Nucleus accumbens (tissue), 56 donors: ENCODE measurements at regions not wholly inside any gene's neighbourhood (a gene's known extent, or its start where the extent isn't known, plus 50 kb on each side); places are given as distances from the start of the nearest gene placed in this dataset.

Source experiments
- DNase-seq, 56 donors: peaks; one replicate each; lab custom pipeline; 2025; lab: John Stamatoyannopoulos, UW

DNA sequence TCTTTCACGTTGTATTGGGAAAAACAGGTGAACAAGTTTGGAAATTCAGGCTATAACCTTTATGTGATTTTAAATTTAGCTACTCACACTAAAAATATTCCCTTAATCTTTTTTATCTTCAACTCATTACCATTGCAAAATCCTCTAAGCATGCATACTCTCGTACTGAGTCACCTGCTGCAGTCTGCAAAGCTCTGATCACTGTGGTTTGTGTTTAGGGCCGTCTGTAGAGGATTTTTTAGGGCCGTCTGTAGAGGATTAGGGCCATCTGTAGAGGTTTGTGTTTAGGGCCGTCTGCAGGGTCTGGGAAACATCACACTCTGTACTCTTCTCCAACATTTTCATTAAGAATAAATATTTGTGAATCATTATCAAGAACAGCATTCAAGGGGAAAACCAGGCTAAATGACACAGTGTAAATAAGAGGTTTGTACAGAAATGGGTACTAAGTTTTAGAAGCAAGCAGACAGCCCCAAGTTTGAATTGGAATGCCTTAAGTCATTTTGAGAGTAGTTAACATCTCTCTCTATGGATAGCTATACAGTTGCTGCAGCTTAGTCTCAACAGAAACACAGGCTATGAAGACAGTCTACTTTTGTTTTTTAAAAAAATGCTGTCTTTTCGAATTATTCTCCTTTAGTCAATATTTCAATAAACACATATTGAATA, 155.0 kb upstream of the TSLP start:
- DNase-seq: peak in 4 of 56 donors; percentile 1 to 10 (median 5)

DNA sequence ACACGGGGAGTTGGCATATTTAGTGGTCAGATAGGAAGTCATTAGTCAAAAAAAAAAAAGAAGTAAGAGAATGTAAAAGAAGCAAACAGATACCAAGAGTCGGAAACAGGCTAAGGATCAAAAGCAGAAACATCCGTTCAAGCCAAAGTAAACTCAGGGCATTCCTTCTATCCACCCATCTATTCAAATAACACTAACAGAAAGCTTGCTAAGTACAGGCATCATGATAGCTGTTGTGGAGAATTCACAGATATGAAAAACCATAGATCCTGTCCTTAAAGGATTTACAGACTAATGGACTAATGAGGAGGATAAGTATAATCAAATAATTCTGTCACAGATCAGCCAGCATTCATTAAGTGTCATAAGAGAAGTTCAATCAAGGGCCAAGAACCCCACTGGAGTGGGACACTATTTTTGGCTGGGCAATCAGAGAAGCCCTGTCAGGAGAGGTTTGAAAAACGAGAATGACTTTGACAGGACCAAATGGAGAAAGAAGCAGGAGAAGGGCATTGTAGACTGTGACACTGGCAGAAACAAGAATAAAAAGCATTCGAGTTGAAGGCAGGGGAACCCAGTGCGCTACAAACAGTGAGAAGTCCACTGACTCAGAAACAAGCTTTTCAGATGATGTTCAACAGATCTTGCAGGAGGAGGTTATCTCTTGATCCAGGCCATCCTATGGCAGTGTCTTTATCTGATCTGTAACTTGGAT, 154.2 kb upstream of the TSLP start:
- DNase-seq: no peak

DNA sequence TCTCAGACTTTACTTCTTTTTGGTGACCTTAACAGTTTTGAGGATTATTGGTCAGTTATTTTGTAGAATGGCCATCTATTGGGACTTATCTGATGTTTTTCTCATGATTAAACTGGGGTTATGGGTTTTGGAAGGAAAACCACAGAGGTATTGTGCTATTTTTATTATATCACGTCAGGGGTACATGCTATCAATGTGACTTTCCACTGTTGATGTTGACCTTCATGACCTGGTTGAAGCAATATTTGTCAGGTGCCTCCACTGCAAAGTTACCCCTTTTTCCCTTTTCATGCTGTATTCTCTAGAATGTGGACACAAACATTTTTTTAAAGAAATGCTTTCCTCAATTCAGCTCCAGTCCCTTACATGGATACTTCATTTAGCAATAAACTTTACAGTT, 152.8 kb upstream of the TSLP start:
- no peak for DNase-seq

DNA sequence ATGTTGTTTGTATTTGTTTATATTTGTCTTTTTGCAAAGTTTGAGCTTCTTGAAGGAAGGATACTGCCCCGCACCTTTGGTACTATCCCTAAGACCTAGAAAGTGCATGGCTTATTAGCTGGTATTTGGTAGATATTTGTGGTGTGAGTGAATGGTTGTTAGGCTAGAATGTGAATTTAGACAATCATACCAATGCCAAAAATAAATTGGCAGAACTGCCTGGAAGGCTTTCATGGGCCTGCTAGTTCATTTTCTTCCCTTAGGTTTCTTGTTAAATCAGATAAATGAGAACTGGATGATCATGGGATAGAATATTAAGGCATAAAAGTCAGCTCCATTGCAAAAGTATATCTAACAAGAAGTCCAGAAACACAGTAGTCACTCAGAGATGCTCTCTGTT, 147.5 kb upstream of the TSLP start:
- no peak for DNase-seq

DNA sequence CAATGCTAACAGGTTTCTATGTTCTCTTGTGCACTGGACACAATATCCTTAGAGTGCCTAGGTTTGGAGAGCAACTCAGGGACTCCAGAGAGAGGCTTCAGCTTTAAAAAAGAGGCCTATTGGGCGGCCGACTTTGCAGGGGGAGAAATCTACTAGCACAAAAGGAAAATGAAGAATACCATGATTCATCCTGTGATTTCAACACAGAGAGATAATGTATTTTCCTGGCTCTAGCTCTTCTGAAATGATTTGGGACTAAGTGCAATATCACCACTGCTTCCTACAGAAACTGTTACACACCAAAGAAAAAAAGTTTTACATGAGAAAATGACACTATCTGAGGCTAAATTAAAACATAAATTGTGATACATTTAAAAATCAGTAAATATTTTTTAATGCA, 146.1 kb upstream of the TSLP start:
- DNase-seq: no peak

DNA sequence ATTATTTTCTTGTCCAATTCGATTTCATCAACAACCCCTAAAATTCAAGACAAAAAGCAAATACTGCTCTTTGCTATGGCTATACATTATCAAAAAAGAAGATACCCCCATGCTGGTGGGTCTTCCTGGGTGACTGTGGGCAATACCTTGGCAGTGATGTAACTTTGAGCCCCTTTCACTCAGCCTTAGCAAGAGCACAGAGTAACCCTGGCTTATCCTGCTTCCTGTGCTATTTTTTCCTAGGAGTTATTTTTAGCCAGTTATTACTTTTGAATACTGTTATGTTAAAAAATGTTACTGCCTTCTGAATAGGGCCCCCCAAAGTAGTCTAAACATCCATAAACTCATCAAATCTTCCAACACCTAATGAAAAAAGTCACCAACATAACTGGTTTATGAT, 145.6 kb upstream of the TSLP start:
- no peak for DNase-seq

DNA sequence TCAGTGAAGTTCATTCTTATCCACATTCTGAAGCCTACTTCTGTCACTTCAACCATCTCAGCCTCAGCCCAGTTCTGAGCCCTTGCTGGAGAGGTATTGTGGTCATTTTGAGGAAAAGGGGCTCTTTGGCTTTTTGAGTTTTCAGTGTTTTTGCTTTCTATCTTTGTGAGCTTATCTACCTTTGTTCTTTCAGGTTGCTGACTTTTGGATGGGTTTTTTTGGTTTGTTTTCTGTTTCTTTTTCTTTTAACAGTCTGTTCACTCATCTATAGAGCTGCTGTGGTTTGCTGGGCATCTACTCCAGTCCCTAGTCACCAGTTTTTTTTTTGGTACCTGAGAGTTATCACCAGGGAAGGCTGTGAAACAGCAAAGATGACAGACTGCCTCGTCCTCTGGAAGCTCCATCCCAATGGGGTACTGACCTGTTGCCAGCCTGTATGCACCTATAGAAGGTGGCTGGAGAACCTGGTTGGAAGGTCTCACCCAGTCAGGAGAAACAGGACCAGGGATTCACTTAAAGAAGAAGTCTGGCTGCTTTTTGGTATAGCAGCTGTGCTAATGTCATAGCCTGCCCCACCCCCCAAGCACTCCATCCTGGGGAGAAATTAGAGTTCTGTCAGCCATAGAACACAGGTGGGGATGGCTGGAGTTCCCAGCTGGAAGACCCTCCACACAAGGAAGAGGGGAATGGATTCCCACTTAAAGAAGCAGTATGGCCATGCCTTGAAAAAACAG, 138.6 kb upstream of the TSLP start:
- no peak for DNase-seq

DNA sequence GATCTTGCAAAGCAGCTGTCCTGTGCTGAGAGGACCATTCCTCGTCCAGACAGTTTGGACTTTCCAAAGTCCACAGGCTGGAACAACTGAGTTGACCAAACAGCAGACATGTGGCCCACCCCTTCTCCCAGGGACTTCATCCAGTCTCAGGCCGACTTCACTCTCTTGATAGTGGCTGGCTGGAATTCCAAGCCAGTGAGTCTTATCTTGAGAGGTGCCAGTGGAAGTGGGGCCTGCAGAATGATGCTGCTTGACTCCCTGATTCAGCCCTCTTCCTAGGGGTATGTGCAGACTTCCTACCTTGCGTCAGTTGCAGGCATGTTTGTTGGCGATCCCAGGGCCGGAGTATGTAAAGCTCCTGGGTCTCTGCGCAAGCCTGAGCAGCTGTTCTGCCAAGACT, 131.4 kb upstream of the TSLP start:
- DNase-seq: no peak

DNA sequence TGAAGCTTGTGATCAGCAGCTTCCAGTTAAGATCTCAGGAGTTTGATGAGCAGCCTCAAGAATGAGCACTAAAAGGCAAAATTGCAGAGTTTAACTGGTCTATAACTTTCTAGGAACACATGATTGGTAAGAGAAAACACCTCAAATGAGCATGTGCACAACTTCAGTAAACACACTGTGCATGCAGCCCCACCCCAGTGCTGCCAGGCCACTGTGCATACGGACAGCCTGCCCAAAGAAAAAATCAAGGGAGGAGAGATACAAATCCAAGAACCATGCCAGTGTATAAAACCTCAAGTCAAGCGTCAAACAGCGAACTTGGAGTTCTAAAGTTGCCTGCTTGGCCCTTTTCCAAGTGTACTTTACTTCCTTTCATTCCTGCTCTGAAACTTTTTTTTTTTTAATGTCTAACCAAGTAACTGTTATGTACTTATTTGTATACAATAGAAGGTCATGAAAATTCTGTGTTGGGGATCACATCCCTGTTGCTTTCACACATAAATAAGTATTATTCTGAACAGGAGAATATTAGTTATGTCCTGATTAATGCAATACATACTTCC, 125.6 kb upstream of the TSLP start:
- DNase-seq: no peak

DNA sequence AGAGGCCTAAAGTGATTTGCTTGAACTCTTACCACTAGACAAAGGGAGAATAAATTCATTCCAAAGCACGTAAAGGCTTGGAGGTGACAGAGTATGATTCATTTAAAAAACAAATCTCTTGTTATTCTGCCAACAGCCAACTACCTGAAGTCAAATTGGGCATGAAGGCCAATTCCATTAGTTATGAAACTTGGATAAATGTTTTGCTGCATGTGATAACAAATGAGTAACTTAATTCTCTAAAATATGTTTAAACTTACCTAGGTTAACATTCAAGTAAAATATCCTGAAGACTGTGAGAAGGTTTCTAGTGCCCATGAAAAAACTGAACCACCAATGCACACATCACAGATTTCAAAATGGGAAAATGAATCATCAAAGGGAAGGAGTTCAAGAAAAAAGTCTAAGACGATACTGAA, 120.1 kb upstream of the TSLP start:
- DNase-seq: no peak

DNA sequence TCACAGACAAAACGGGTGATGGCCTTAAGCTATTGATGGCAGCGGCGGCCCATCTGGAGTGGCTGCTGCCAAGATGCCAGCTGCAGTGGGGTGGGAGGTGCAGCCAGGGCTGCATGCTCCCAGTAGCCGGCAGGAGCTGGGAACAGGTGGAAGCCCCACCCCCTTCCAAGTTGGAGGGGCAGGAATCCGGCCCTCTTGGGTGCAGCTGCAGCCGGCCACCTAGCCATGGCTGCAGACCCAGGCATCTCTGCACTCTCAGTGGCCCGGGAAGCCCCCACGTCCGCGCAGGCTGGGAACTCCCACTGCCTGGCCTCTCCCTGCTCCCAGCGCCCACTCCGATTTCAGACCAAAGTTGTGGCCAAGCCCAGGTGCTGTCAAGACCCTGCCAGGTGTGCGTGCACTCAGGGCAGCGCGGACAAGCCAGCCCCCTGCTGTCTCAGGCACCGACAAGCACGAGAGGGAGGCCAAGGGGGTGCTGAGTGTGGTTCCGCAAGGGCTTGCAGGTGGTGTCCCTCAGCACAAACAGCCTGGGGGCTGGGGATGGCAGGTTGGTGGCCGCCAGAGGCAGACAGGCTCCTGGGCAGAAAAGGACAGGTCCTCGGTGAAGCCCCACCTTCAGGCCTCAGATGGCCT, 115.1 kb upstream of the TSLP start:
- no peak for DNase-seq

DNA sequence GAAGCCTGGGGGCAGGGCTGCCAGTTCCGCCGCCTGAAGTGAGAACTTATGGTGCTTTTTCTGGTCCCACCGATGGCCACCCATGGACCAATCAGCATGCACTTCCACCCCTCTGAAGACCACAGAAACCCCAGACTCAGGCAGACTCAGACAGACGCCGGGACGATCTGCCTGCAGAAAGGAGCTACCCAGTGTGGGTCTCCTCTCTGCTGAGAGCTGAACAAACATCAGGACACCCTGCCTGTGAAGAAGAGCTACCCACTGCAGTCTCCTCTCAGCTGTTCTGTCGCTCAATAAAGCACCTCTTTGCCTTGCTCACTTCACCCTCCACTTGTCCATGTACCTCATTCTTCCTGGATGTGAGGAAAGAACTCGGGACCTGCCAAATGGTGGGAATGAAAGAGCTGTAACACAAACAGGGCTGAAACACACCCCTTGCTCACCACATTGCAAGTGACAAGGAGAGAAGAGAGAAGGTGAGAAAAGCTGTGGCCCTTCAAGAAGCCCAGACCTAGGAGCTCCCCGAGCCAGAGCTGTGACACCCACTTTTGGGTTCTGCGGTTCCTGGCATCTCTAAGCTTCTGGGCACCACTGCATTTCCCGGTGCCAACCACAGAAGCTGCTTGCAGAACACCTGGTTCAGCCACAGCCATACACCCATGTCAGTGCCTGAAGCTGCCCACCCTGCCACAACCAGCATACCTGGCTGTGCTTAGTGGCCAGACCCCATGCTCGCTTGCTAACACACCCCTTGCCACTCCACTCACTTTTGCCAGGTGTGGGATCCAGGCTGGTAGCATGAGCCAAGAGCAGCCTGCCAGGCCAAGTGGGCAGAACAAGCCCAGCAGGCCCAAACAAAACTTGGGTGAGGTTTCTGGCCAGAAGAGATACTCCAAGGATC, 114.3 kb upstream of the TSLP start:
- DNase-seq: no peak

DNA sequence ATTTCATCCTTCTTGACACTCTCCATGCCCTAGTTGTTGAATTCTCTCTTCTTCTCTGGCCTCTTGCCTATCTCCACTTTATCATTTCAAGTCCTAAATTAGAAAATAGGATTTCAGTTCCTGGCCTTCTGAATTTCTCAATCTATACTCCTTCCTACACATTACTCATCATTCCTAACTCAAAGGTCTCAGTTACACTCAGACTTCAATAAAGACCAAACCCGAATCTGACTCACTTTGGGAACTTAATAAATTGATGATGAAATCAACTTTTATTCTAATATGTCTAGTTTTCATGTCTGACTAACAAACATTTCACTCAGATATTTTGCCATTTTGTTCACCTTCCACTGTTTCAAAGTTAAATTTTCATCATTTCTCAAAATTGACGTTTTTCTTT, 113.6 kb upstream of the TSLP start:
- DNase-seq: no peak

DNA sequence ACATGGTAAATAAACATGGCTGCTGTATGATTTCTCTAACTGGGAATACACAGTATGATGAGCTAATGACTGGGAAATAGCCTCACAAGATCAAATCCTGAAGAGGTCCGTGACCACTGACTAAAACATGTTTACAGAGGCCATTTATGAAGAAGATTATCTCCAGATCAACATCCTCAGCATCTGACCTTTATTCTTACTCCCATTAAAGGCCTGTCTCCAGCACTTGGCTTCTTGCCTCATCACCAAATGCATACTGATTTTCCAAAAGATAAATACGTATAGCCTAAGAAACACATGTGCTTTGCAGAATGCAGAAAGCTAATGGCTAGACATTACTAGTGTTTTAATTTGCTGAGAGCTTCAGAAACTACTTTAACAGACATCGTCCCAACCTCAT, 108.0 kb upstream of the TSLP start:
- DNase-seq: no peak

DNA sequence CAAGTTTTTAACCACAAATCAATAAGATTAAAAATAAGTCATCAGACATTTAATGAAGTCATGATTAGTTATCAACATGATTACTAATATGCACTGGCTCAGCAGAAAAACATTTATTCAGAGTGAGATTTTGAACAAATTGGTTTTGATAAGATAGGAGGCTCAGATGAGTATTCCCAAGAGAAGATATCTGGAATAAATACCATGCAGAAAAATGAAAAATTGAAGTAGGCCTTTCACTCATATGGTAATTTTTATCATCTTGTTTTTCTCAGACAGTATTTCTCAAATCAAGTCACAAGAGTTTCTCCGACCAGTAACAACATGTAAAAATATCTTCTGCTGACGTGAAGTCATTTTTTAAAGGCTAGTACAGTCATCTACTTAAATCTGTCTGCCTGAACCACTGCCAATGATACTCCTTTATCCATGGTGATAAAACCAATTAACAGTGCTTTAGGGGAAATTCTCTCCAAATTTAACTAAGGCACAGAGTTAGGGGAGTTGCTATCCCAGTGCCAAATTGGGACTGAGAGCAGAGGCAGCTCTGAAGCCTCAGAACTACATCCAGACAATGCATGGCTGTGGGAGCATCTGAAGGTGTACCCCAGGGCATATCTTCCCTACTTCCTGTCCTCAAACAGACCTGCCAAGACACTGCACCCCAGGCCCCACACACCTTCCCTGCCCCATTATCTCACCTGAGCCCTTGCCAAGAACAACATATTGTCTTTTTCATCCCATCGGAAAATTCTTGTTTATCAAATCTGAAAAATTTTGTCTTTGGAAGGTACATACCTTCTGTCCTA, 105.5 kb upstream of the TSLP start:
- DNase-seq: no peak

DNA sequence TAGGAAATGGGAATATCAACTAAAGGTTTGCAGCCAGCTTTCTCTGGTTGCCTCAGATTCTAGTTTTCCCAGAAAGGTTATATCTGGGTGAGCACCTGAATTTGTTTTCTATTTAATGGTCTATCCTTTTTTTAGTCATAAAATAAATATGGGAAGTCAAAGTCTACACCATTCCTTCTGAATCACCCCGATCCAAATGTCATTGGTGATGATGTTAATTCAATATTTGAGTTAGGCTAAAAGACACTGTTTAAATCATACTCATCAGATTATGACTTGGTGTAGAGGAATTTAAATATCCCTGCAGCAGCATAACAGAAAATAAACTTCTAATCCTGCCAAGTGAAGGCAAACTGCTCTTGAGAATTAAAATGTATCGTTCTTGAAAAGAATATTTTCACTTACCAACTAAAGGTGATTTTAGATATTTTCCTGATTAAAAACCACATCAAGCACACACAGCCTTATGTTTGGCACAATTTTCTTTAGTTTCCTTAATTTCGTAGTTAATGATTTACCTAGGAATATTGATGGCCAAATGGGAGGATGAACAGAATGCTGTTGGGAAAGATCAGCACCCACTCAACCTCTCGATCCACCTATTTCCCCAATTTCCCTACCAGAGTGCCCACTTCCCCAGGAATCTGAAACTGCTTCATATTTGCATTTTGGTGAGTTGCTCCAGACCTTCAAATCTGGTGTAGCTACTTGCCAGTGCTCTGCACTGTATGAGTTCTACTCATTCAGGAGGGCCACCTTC, 103.1 kb upstream of the TSLP start:
- no peak for DNase-seq

DNA sequence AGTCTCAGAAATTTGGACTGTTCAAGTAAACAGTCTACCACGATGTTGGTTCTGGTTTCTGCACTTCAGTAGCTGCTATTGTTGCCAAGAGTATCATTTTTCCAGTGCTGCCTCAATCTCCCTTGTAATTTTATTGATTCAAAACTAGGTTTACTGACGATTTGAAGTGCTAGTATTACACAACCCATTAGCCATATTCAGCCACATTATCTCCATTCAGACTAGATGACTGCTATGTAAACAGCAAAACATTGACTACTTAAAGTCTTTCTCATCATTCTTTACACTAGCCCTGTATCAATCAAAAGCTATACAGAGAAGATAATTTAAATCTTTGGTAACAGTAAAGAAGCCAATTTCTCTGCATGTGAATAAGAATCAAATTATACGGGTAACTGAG, 102.0 kb upstream of the TSLP start:
- DNase-seq: no peak

DNA sequence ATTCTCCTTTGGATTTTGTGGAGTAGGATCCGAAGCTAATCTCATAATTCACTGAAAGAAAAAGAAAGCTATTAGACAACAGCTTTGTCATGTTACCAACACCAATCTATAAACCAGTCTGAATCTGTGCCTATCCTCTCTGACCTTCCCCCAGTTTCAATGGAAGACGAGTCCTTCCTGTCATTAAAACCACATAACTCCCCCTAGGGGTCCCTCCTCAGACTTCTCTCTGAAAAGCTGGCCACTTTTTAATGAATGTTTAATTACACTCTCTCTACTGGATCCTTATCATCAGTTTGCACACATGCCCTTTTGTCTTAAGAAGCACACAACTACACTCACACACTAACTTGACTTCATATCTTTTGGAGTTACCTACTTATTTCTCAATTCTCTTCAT, 98.0 kb upstream of the TSLP start:
- no peak for DNase-seq
